PC-9 (cell line): ENCODE measurements at regions not wholly inside any gene's neighbourhood (a gene's known extent, or its start where the extent isn't known, plus 50 kb on each side); places are given as distances from the start of the nearest gene placed in this dataset.

ENCODE experiments used
- EZH2 ChIP-seq: fragments of 200-600 bp; sonication (generic); IDR thresholded peaks from 2 replicates; pipeline ENCODE4 v1.8.0; 2017; ENCODE audit warnings: antibody characterized with exemption, low read depth
- TF ChIP-seq, protein P1 (sequence below): fragments of 200-600 bp; sonication (generic); conservative IDR thresholded peaks from 2 replicates; pipeline ENCODE4 v1.6.1; 2017; ENCODE audit warnings: mixed run types, antibody characterized with exemption, mild to moderate bottlenecking, moderate library complexity

DNA sequence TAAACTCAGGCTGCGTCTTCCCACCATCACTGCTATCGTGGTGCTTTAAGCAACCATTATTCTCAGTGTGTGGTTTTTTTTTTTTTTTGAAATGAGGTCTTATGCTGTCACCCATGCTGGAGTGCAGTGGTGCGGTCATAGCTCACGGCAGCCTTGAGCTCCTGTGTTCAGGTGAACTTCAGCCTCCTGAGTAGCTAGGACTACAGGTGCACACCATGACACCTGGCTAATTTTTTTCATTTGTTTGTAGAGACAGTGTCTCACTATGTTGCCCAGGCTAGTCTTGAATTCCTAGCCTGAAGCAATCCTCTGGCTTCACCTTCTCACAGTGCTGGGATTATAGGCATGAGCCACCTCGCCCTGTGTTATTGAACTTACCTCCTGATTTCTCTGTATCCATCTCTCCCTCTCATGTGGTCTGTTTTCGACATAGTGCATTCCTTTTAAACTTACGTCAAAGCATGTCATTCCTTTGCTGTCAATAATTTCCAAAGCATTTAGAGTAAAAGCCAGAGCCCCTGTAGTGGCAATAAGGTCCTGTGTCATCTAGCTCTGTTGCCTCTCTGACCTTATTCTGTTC, 255.5 kb downstream of the SNAPC1 start:
- TF ChIP-seq, protein P1, sequence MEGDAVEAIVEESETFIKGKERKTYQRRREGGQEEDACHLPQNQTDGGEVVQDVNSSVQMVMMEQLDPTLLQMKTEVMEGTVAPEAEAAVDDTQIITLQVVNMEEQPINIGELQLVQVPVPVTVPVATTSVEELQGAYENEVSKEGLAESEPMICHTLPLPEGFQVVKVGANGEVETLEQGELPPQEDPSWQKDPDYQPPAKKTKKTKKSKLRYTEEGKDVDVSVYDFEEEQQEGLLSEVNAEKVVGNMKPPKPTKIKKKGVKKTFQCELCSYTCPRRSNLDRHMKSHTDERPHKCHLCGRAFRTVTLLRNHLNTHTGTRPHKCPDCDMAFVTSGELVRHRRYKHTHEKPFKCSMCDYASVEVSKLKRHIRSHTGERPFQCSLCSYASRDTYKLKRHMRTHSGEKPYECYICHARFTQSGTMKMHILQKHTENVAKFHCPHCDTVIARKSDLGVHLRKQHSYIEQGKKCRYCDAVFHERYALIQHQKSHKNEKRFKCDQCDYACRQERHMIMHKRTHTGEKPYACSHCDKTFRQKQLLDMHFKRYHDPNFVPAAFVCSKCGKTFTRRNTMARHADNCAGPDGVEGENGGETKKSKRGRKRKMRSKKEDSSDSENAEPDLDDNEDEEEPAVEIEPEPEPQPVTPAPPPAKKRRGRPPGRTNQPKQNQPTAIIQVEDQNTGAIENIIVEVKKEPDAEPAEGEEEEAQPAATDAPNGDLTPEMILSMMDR = no peak
- no peak for TF ChIP-seq EZH2
